GM18909 (cell line): ENCODE measurements at regions not wholly inside any gene's neighbourhood (a gene's known extent, or its start where the extent isn't known, plus 50 kb on each side); places are given as distances from the start of the nearest gene placed in this dataset.
"Not testable (repeated sequence)": the region's sequence is repeated elsewhere in the genome, so short reads cannot be mapped to it uniquely, and the experiment has no call there.

Source experiments
- ATAC-seq: cut with Tn5 transposase; IDR thresholded peaks from one replicate; pipeline ENCODE4 v1.9.1; 2021; ENCODE audit warnings: mild to moderate bottlenecking; ENCODE audit not compliant: unreplicated experiment, poor library complexity

GRCh38 chr4:154164931-154165839, 326.4 kb downstream of the DCHS2 start:
- peak; percentile 72 for ATAC-seq

- no peak for ATAC-seq
These were observed 330.9 kb downstream of the DCHS2 start for GRCh38 chr4:154160519-154161301.

GRCh38 chr4:154158361-154159155, 333.0 kb downstream of the DCHS2 start:
- no peak for ATAC-seq

GRCh38 chr4:154152546-154152945, 339.1 kb downstream of the DCHS2 start:
- no peak for ATAC-seq

GRCh38 chr4:154149236-154149635, 342.4 kb downstream of the DCHS2 start:
- not testable (repeated sequence) for ATAC-seq

GRCh38 chr4:154143720-154144119, 347.9 kb downstream of the DCHS2 start:
- no peak for ATAC-seq

- ATAC-seq, result no peak
These were observed 348.9 kb downstream of the DCHS2 start for GRCh38 chr4:154142664-154143063.

- no peak for ATAC-seq
These were observed 350.7 kb downstream of the DCHS2 start for GRCh38 chr4:154140869-154141268.

- no peak for ATAC-seq
These were observed 348.5 kb upstream of the SFRP2 start for GRCh38 chr4:154137320-154137905.

- no peak for ATAC-seq
These were observed 346.7 kb upstream of the SFRP2 start for GRCh38 chr4:154135576-154135975.

- ATAC-seq, result no peak
These were observed 343.5 kb upstream of the SFRP2 start for GRCh38 chr4:154132406-154132805.

GRCh38 chr4:154126276-154126675, 337.4 kb upstream of the SFRP2 start:
- no peak for ATAC-seq

GRCh38 chr4:154125340-154125739, 336.5 kb upstream of the SFRP2 start:
- no peak for ATAC-seq

GRCh38 chr4:154124539-154125255, 335.8 kb upstream of the SFRP2 start:
- ATAC-seq, result no peak

- ATAC-seq, result no peak
These were observed 335.0 kb upstream of the SFRP2 start for GRCh38 chr4:154123897-154124296.

GRCh38 chr4:154120690-154121345, 331.9 kb upstream of the SFRP2 start:
- no peak for ATAC-seq

GRCh38 chr4:154120006-154120676, 331.3 kb upstream of the SFRP2 start:
- ATAC-seq, result no peak

GRCh38 chr4:154119317-154119716, 330.4 kb upstream of the SFRP2 start:
- no peak for ATAC-seq
